CD4-positive, alpha-beta memory T cell (primary cell): ENCODE measurements at regions not wholly inside any gene's neighbourhood (a gene's known extent, or its start where the extent isn't known, plus 50 kb on each side); places are given as distances from the start of the nearest gene placed in this dataset.

Source experiments
- CTCF ChIA-PET: fragments of 350-600 bp; sonication (Branson Sonifier 250); formaldehyde crosslinking; loops from one replicate; lab custom pipeline; 2021; ENCODE audit warnings: inconsistent platforms; ENCODE audit not compliant: partially characterized antibody; lab: Charles Lee
- POLR2A ChIA-PET: fragments of 350-600 bp; sonication (Branson Sonifier 250); formaldehyde crosslinking; loops from one replicate; lab custom pipeline; 2021; ENCODE audit not compliant: partially characterized antibody; lab: Charles Lee
- DNase-seq, 5 donors: peaks; one replicate each; pipeline versions ENCODE4 v3.0.0 to v3.0.0-alpha.2; 2020 to 2022; ENCODE audit warnings: mixed read lengths in 1 of 5
- H3K27ac ChIP-seq: one replicate; pipeline ENCODE4 v1.7.0; 2013; ENCODE audit warnings: low read depth, low read length
- H3K27me3 ChIP-seq: 2 replicates; pipeline ENCODE4 v1.7.0; 2013; ENCODE audit warnings: mild to moderate bottlenecking, low read length, moderate library complexity; ENCODE audit not compliant: insufficient read depth
- H3K36me3 ChIP-seq: 2 replicates; pipeline ENCODE4 v1.7.0; 2013; ENCODE audit warnings: mild to moderate bottlenecking, low read length, moderate library complexity; ENCODE audit not compliant: insufficient read depth
- H3K4me1 ChIP-seq: 2 replicates; pipeline ENCODE4 v1.7.0; 2013; ENCODE audit warnings: mild to moderate bottlenecking, low read length, moderate library complexity; ENCODE audit not compliant: insufficient read depth
- H3K4me3 ChIP-seq, 2 donors: one replicate each; pipeline ENCODE4 v1.7.0; 2013; ENCODE audit warnings: low read length in 2 of 2, mild to moderate bottlenecking in 1 of 2
- H3K9me3 ChIP-seq, 2 donors: one replicate each; pipeline ENCODE4 v1.7.0; 2013; ENCODE audit warnings: low read length in 2 of 2, control low read depth in 1 of 2; ENCODE audit not compliant: control insufficient read depth in 1 of 2
- H3K27ac Mint-ChIP-seq, 7 donors: one replicate each; pipeline ENCODE4 v1.8.0; 2020 to 2021; ENCODE audit warnings: mixed read lengths in 7 of 7, mild to moderate bottlenecking in 6 of 7, inconsistent platforms in 3 of 7, moderate library complexity in 3 of 7
- H3K27me3 Mint-ChIP-seq, 2 donors: one replicate each; pipeline ENCODE4 v1.8.0; 2020 to 2021; ENCODE audit warnings: mixed read lengths in 2 of 2
- H3K36me3 Mint-ChIP-seq, 2 donors: one replicate each; pipeline ENCODE4 v1.8.0; 2020 to 2021; ENCODE audit warnings: mixed read lengths in 2 of 2, inconsistent platforms in 1 of 2, mild to moderate bottlenecking in 1 of 2
- H3K4me1 Mint-ChIP-seq, 4 donors: one replicate each; pipeline ENCODE4 v1.8.0; 2020 to 2021; ENCODE audit warnings: mixed read lengths in 4 of 4, mild to moderate bottlenecking in 1 of 4
- H3K4me3 Mint-ChIP-seq, 8 donors: one replicate each; pipeline ENCODE4 v1.8.0; 2020 to 2021; ENCODE audit warnings: mixed read lengths in 8 of 8, mild to moderate bottlenecking in 7 of 8, moderate library complexity in 6 of 8, inconsistent platforms in 3 of 8
- H3K9me3 Mint-ChIP-seq, 8 donors: one replicate each; pipeline ENCODE4 v1.8.0; 2020 to 2021; ENCODE audit warnings: mixed read lengths in 8 of 8, mild to moderate bottlenecking in 5 of 8, inconsistent platforms in 3 of 8, moderate library complexity in 1 of 8
- intact Hi-C: fragments of 100-400 bp; cut with micrococcal nuclease; formaldehyde crosslinking; loops from one replicate; pipeline ENCODE4 v1.15.1; 2023

GRCh38 chr3:94909726-94910125, 846.9 kb downstream of the NSUN3 start:
- Histone ChIP-seq H3K4me1 (no peaks in the 10 kb centered on the region), H3K27ac (no peak overlapping the region), H3K27me3 (no peaks in the 10 kb centered on the region), H3K36me3 (no peaks in the 10 kb centered on the region), H3K4me3 (no peak overlapping the region), H3K9me3 (no peaks in the 10 kb centered on the region)
- ChIA-PET POLR2A (no interaction called here), CTCF (no interaction called here)
- H3K27ac Mint-ChIP-seq, result no peak overlapping the region
- no peaks in the 10 kb centered on the region for H3K4me1 Mint-ChIP-seq
- no peak for DNase-seq
- H3K27me3 Mint-ChIP-seq, result no peaks in the 10 kb centered on the region
- intact Hi-C loops, result no loop called here
- peaks cover 0 to 10% (median 3%) of the 10 kb centered on the region in 8 donors for H3K9me3 Mint-ChIP-seq
- no peaks in the 10 kb centered on the region for H3K36me3 Mint-ChIP-seq
- H3K4me3 Mint-ChIP-seq, result no peak overlapping the region

GRCh38 chr3:94912656-94913055, 849.8 kb downstream of the NSUN3 start:
- Mint-ChIP-seq H3K27ac (no peak overlapping the region), H3K36me3 (no peaks in the 10 kb centered on the region), H3K4me1 (no peaks in the 10 kb centered on the region), H3K4me3 (no peak overlapping the region), H3K27me3 (no peaks in the 10 kb centered on the region), H3K9me3 (peaks cover 0 to 6% (median 2%) of the 10 kb centered on the region in 8 donors)
- Histone ChIP-seq H3K4me1 (no peaks in the 10 kb centered on the region), H3K27ac (no peak overlapping the region), H3K27me3 (no peaks in the 10 kb centered on the region), H3K9me3 (no peaks in the 10 kb centered on the region), H3K36me3 (no peaks in the 10 kb centered on the region), H3K4me3 (no peak overlapping the region)
- CTCF ChIA-PET, result no interaction called here
- POLR2A ChIA-PET, result no interaction called here
- DNase-seq, result no peak
- intact Hi-C loops, result no loop called here

- Mint-ChIP-seq H3K36me3 (no peaks in the 10 kb centered on the region), H3K27ac (no peak overlapping the region), H3K4me1 (no peaks in the 10 kb centered on the region), H3K27me3 (no peaks in the 10 kb centered on the region), H3K4me3 (no peak overlapping the region), H3K9me3 (peaks cover 0 to 11% (median 5%) of the 10 kb centered on the region in 8 donors)
- POLR2A ChIA-PET, result no interaction called here
- H3K4me3 ChIP-seq, result no peak overlapping the region
- no peaks in the 10 kb centered on the region for H3K27me3 ChIP-seq
- H3K36me3 ChIP-seq, result no peaks in the 10 kb centered on the region
- intact Hi-C loops, result no loop called here
- H3K9me3 ChIP-seq, result no peaks in the 10 kb centered on the region
- no peaks in the 10 kb centered on the region for H3K4me1 ChIP-seq
- H3K27ac ChIP-seq, result no peak overlapping the region
- DNase-seq, result no peak
- CTCF ChIA-PET, result no interaction called here
Observed at GRCh38 chr3:94927175-94927574, 864.3 kb downstream of the NSUN3 start.

- H3K4me3 Mint-ChIP-seq, result no peak overlapping the region
- no peaks in the 10 kb centered on the region for H3K4me1 Mint-ChIP-seq
- no peaks in the 10 kb centered on the region for H3K9me3 ChIP-seq
- ChIA-PET POLR2A (no interaction called here), CTCF (interaction anchor here (1.3 kb wide), 1 partner anchor 44 kb away, joined by 3 read pairs; no protein-coding TSS in a partner anchor)
- no peaks in the 10 kb centered on the region for H3K4me1 ChIP-seq
- no peaks in the 10 kb centered on the region for H3K27me3 Mint-ChIP-seq
- DNase-seq, result no peak
- intact Hi-C loops, result no loop called here
- no peaks in the 10 kb centered on the region for H3K27me3 ChIP-seq
- no peaks in the 10 kb centered on the region for H3K36me3 Mint-ChIP-seq
- H3K4me3 ChIP-seq, result no peak overlapping the region
- no peak overlapping the region for H3K27ac Mint-ChIP-seq
- peaks cover 0 to 11% (median 4%) of the 10 kb centered on the region in 8 donors for H3K9me3 Mint-ChIP-seq
- H3K27ac ChIP-seq, result no peak overlapping the region
- no peaks in the 10 kb centered on the region for H3K36me3 ChIP-seq
Observed at GRCh38 chr3:94928921-94929320, 866.1 kb downstream of the NSUN3 start.

GRCh38 chr3:94935738-94936580, 873.1 kb downstream of the NSUN3 start:
- Histone ChIP-seq H3K4me3 (no peak overlapping the region), H3K36me3 (no peaks in the 10 kb centered on the region), H3K9me3 (no peaks in the 10 kb centered on the region), H3K4me1 (no peaks in the 10 kb centered on the region), H3K27me3 (no peaks in the 10 kb centered on the region), H3K27ac (no peak overlapping the region)
- H3K27me3 Mint-ChIP-seq, result no peaks in the 10 kb centered on the region
- H3K27ac Mint-ChIP-seq, result no peak overlapping the region
- peaks cover 2 to 17% (median 6%) of the 10 kb centered on the region in 8 donors for H3K9me3 Mint-ChIP-seq
- POLR2A ChIA-PET, result no interaction called here
- intact Hi-C loops, result no loop called here
- no peak overlapping the region for H3K4me3 Mint-ChIP-seq
- H3K36me3 Mint-ChIP-seq, result no peaks in the 10 kb centered on the region
- no peak for DNase-seq
- H3K4me1 Mint-ChIP-seq, result no peaks in the 10 kb centered on the region
- CTCF ChIA-PET, result no interaction called here

- Mint-ChIP-seq H3K27me3 (no peaks in the 10 kb centered on the region), H3K4me3 (no peak overlapping the region), H3K9me3 (peaks cover 2 to 17% (median 7%) of the 10 kb centered on the region in 8 donors), H3K27ac (no peak overlapping the region), H3K36me3 (no peaks in the 10 kb centered on the region), H3K4me1 (no peaks in the 10 kb centered on the region)
- Histone ChIP-seq H3K4me1 (no peaks in the 10 kb centered on the region), H3K27ac (no peak overlapping the region), H3K27me3 (no peaks in the 10 kb centered on the region), H3K4me3 (no peak overlapping the region), H3K36me3 (no peaks in the 10 kb centered on the region), H3K9me3 (no peaks in the 10 kb centered on the region)
- DNase-seq, result no peak
- ChIA-PET CTCF (no interaction called here), POLR2A (no interaction called here)
- intact Hi-C loops, result no loop called here
Observed at GRCh38 chr3:94937980-94938379, 875.1 kb downstream of the NSUN3 start.

- Histone ChIP-seq H3K4me3 (no peak overlapping the region), H3K4me1 (no peaks in the 10 kb centered on the region), H3K36me3 (no peaks in the 10 kb centered on the region), H3K27me3 (no peaks in the 10 kb centered on the region), H3K9me3 (no peaks in the 10 kb centered on the region), H3K27ac (no peak overlapping the region)
- peaks cover 0 to 23% (median 9%) of the 10 kb centered on the region in 8 donors for H3K9me3 Mint-ChIP-seq
- H3K27me3 Mint-ChIP-seq, result no peaks in the 10 kb centered on the region
- DNase-seq, result no peak
- no peaks in the 10 kb centered on the region for H3K36me3 Mint-ChIP-seq
- CTCF ChIA-PET, result no interaction called here
- no peaks in the 10 kb centered on the region for H3K4me1 Mint-ChIP-seq
- POLR2A ChIA-PET, result no interaction called here
- H3K27ac Mint-ChIP-seq, result no peak overlapping the region
- H3K4me3 Mint-ChIP-seq, result no peak overlapping the region
- intact Hi-C loops, result no loop called here
Observed at GRCh38 chr3:94946683-94947082, 883.8 kb downstream of the NSUN3 start.
